Psoas muscle (tissue), 7 donors: ENCODE measurements at regions not wholly inside any gene's neighbourhood (a gene's known extent, or its start where the extent isn't known, plus 50 kb on each side); places are given as distances from the start of the nearest gene placed in this dataset.

ENCODE experiments used
- ATAC-seq, 4 donors: fragments of 200-7000 bp; cut with Tn5 transposase; one replicate each; pipeline ENCODE4 v1.9.1; 2020; ENCODE audit warnings: moderate library complexity in 3 of 4, mild to moderate bottlenecking in 2 of 4
- DNase-seq, 2 donors: peaks; one replicate each; pipeline ENCODE4 v3.0.0-alpha.2; 2020
- H3K27ac ChIP-seq: fragments of 200-600 bp; one replicate; pipeline ENCODE4 v1.8.0; 2022
- H3K27me3 ChIP-seq, 3 donors: fragments of 200-600 bp in 1 of 3; one replicate each; pipeline versions ENCODE4 v1.6.1 to v1.8.0; 2013 to 2022; ENCODE audit warnings: low read length in 2 of 3, mild to moderate bottlenecking in 2 of 3, moderate library complexity in 1 of 3; ENCODE audit not compliant: insufficient read depth in 3 of 3
- H3K36me3 ChIP-seq, 2 donors: fragments of 200-600 bp in 1 of 2; one replicate each; pipeline versions ENCODE4 v1.6.1 to v1.8.0; 2013 to 2022; ENCODE audit warnings: low read depth in 1 of 2, mild to moderate bottlenecking in 1 of 2, moderate library complexity in 1 of 2; ENCODE audit not compliant: insufficient read depth in 1 of 2
- H3K4me1 ChIP-seq: fragments of 200-600 bp; one replicate; pipeline ENCODE4 v1.8.0; 2022
- H3K4me3 ChIP-seq: fragments of 200-600 bp; one replicate; pipeline ENCODE4 v1.8.0; 2022; ENCODE audit warnings: mild to moderate bottlenecking
- H3K9me3 ChIP-seq: fragments of 200-600 bp; one replicate; pipeline ENCODE4 v1.8.0; 2022
- CTCF ChIP-seq: fragments of 200-600 bp; IDR thresholded peaks from one replicate; pipeline ENCODE4 v1.8.0; 2022; ENCODE audit warnings: antibody characterized with exemption
- WGBS, 3 donors: extraction: QIAGEN DNeasy Blood & Tissue Kit; methylation state at CpG; one replicate each; pipeline versions ENCODE4 v1.1.6 to v1.1.7; 2013; 5-methylcytosine and 5-hydroxymethylcytosine counted together
- intact Hi-C, 2 donors: fragments of 100-400 bp; cut with DNase I; formaldehyde crosslinking; loops; one replicate each; pipeline versions ENCODE4 v1.11.0 to v1.14.2; 2022
- donor health status: healthy with polysubstance abuse.
- donor health status: DM: no; HTN: no; CAD: no; lungs with moderate emphysema.
- donor health status: Bipolar disorder and iron deficiency.
- donor health status: healthy.
- donor health status: DM: yes; HTN: yes; CAD: no.
- donor health status: DM: no; HTN: no; CAD: no.
- donor health status: DM: yes; HTN: yes; CAD: no.

GRCh38 chr4:20614816-20615215, 85.4 kb upstream of the PACRGL start:
- H3K4me1 ChIP-seq, result no peaks in the 10 kb centered on the region
- intact Hi-C loops, result no loop called here
- no peak for DNase-seq
- H3K36me3 ChIP-seq, result peaks cover 0 to 10% of the 10 kb centered on the region in 2 donors
- no peaks in the 10 kb centered on the region for H3K9me3 ChIP-seq
- no peak overlapping the region for H3K27ac ChIP-seq
- H3K27me3 ChIP-seq, result no peaks in the 10 kb centered on the region
- no peak for ATAC-seq
- WGBS, 3 donors, result 89 to 94% (median 91%) methylated on average over 2 of the region's 2 CpGs
- no peak for TF ChIP-seq CTCF
- no peak overlapping the region for H3K4me3 ChIP-seq

DNA sequence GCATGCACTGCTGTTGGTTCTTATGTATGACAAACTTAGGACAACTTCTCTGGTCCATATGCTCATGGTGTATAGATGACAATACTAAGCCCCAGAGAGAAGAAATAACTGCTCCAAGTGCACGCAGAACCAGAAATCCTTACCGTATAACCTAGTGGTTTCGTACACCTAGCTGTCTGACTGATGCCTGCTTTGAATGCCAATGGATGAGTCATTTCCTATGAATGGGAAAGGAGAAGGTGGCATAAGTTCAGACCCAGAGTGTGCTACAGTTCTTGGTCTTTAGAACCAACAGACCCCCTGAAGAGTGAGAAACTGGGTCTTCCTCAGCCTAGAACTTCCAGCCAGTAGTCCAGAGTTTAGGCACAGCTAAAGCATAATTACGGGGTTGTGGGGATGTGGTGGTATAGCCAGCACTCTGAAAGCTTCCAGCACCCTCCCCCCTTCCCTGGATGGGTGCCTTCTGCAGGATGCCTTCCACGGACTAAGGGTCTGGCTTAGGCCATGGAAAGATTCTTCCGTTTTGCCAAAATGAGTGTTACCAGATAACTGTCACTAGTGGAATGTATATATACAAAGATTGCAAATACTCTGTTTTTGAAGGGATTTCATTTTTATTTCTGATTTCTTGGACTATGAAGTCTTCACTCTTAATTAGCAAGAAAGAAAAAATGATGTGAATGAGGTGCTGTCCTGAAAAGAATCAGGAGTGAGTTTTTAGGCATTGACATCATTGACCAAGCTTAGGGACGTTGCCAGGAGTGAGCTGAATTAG, 84.6 kb upstream of the PACRGL start:
- no peaks in the 10 kb centered on the region for H3K27me3 ChIP-seq
- H3K4me3 ChIP-seq, result no peak overlapping the region
- ATAC-seq (no peak), DNase-seq (no peak)
- TF ChIP-seq CTCF, result no peak
- peaks cover 0 to 10% of the 10 kb centered on the region in 2 donors for H3K36me3 ChIP-seq
- WGBS, 3 donors, result 56 to 73% (median 64%) methylated on average over 7 of the region's 7 CpGs
- intact Hi-C loops, result no loop called here
- H3K9me3 ChIP-seq, result no peaks in the 10 kb centered on the region
- H3K4me1 ChIP-seq, result no peaks in the 10 kb centered on the region
- H3K27ac ChIP-seq, result no peak overlapping the region

DNA sequence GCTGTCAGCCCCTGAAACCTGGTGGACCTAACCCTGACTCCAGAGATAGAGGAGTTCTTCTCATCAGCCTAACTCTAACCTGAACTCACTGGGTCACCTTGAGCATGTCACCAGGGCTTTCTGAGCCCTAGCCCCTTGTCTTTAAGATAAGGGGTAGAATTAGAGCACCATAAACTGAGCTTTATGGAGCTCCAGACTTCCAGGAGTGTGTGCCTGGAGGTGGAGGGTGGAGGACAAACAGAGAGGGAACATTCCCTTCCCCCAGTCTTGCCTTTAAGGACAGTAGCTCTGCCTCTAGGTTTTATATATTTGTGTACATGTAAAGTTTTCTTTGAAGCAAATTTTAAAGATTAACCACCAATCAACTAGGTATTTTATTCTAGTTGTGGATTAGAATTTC, 83.9 kb upstream of the PACRGL start:
- H3K27me3 ChIP-seq, result no peaks in the 10 kb centered on the region
- no peaks in the 10 kb centered on the region for H3K4me1 ChIP-seq
- H3K4me3 ChIP-seq, result no peak overlapping the region
- ATAC-seq (no peak), DNase-seq (no peak)
- no peaks in the 10 kb centered on the region for H3K9me3 ChIP-seq
- no peak for TF ChIP-seq CTCF
- H3K27ac ChIP-seq, result no peak overlapping the region
- H3K36me3 ChIP-seq, result peaks cover 0 to 4% of the 10 kb centered on the region in 2 donors
- intact Hi-C loops, result no loop called here

GRCh38 chr4:20616848-20617247, 83.4 kb upstream of the PACRGL start:
- Histone ChIP-seq H3K27ac (no peak overlapping the region), H3K4me3 (no peak overlapping the region), H3K4me1 (no peaks in the 10 kb centered on the region), H3K9me3 (no peaks in the 10 kb centered on the region), H3K27me3 (no peaks in the 10 kb centered on the region), H3K36me3 (no peaks in the 10 kb centered on the region)
- DNase-seq (no peak), ATAC-seq (no peak)
- no peak for TF ChIP-seq CTCF
- WGBS, 3 donors, result 79 to 81% (median 81%) methylated on average over 8 of the region's 8 CpGs
- intact Hi-C loops, result no loop called here
